Coronary artery (tissue), 2 donors: ENCODE measurements at regions not wholly inside any gene's neighbourhood (a gene's known extent, or its start where the extent isn't known, plus 50 kb on each side); places are given as distances from the start of the nearest gene placed in this dataset.

Experiments
- DNase-seq: peaks from one replicate; pipeline ENCODE4 v3.0.0-alpha.2; 2017; ENCODE audit warnings: low spot score
- H3K27ac ChIP-seq, 2 donors: fragments of 200-600 bp; sonication (generic); one replicate each; pipeline ENCODE4 v1.5.1; 2016 to 2019
- H3K4me3 ChIP-seq: fragments of 200-600 bp; sonication (generic); 2 replicates; pipeline ENCODE4 v1.5.1; 2016; ENCODE audit warnings: mild to moderate bottlenecking, moderate library complexity
- TF ChIP-seq, protein P1 (sequence below): fragments of 200-600 bp; sonication (generic); IDR thresholded peaks from one replicate; pipeline ENCODE4 v1.5.1; 2019; ENCODE audit warnings: antibody characterized with exemption

DNA sequence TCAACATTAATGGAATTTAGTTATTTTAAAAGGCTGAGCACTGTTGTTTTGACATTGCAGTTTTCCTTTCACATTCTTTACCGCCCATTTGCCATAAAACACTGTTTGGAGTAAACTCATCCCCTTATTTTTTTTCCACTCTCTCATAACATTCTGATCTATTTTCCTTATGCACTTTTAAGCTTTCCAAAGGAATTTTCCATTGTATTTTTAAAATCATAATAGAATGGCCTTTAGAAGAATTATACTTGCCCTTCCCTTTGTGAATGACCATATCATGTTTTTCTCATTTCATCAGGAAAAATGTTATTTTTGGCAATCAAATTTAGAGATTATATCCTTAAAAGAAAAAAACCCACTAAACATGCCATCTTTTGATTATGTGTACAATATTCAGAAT, 1074.2 kb downstream of the STIM2 start:
- no peak overlapping the region for H3K27ac ChIP-seq
- no peak for DNase-seq
- H3K4me3 ChIP-seq: no peak overlapping the region
- TF ChIP-seq, protein P1, sequence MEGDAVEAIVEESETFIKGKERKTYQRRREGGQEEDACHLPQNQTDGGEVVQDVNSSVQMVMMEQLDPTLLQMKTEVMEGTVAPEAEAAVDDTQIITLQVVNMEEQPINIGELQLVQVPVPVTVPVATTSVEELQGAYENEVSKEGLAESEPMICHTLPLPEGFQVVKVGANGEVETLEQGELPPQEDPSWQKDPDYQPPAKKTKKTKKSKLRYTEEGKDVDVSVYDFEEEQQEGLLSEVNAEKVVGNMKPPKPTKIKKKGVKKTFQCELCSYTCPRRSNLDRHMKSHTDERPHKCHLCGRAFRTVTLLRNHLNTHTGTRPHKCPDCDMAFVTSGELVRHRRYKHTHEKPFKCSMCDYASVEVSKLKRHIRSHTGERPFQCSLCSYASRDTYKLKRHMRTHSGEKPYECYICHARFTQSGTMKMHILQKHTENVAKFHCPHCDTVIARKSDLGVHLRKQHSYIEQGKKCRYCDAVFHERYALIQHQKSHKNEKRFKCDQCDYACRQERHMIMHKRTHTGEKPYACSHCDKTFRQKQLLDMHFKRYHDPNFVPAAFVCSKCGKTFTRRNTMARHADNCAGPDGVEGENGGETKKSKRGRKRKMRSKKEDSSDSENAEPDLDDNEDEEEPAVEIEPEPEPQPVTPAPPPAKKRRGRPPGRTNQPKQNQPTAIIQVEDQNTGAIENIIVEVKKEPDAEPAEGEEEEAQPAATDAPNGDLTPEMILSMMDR: no peak

DNA sequence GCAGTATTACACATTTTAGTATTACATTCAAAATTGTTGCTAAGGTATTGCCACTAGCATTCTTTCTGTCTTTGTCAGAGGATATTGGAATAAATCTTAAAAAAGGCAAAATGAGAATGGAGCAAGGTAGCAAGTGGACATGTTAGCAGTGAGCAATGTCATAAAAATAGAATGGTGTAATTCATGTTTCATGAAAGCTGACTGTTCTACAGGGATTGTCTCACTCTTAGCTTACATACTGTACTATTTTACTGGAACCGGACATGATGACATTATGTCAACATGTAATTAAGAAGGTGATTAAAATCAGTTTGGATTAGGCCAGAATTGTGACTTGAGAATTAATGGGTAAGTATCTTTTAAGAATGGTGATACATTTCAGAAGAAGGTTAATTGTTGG, 1086.2 kb downstream of the STIM2 start:
- H3K27ac ChIP-seq: no peak overlapping the region

DNA sequence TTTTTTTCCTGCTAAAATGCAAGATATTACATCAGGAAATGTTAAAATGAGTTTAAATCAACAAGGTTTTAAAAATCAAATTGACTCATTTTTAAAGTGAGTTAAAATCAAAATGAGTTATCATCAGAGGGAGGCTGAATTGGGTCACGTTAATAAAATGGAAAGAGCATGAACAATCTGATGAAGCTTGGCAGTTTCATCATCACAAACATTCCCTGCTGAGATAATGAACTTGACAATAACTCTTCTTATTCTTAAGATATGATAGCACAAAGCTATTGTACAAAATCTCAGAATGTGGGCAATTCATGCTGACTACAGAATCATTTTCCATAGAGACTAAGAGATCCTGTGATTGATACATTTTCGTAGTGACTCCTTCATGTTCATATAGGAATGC, 1086.7 kb downstream of the STIM2 start:
- DNase-seq: no peak
- Histone ChIP-seq H3K27ac (no peak overlapping the region), H3K4me3 (no peak overlapping the region)
- TF ChIP-seq, protein P1: no peak

More for the DNA sequence above, 1086.2 kb downstream of the STIM2 start:
- H3K4me3 ChIP-seq: no peak overlapping the region
- TF ChIP-seq, protein P1: no peak
- no peak for DNase-seq

DNA sequence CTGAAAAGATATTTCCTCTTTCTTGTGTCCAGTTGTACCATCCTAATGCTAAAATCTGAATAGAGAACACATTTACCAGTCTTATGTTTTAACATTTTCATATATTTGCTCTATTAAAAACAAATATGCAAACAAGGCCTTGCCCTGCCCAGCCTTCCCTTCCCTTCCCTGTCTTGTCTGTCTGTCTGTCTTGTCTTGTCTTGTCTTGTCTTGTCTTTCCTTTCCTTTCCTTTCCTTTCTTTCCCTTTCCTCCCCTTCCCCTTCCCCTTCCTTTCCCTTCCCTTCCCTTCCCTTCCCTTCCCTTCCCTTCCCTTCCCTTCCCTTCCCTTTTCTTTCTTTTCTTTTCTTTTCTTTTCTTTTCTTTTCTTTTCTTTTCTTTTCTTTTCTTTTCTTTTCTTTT, 1103.5 kb downstream of the STIM2 start:
- no peak overlapping the region for H3K4me3 ChIP-seq
- TF ChIP-seq, protein P1: no peak
- no peak overlapping the region for H3K27ac ChIP-seq
- DNase-seq: no peak

DNA sequence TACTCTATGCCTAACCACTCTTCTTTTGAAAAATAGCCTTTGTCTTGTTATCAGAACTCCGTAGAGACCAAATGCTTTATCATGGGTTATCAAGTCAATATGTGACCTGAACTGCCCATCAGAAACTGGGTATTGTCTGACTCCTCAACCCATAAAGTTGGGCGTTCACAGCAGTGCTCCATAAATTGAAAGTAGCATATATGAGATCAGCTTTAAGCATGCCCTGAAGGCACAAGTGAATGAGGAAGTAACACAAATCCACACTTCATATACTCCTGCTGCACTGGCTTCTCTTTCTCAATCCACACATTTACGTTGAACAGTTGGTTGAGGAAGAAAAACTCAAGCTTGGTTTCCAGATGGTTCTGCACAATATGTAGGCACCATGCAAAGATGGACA, 1106.0 kb downstream of the STIM2 start:
- DNase-seq: no peak
- TF ChIP-seq, protein P1: no peak
- Histone ChIP-seq H3K27ac (no peak overlapping the region), H3K4me3 (no peak overlapping the region)

DNA sequence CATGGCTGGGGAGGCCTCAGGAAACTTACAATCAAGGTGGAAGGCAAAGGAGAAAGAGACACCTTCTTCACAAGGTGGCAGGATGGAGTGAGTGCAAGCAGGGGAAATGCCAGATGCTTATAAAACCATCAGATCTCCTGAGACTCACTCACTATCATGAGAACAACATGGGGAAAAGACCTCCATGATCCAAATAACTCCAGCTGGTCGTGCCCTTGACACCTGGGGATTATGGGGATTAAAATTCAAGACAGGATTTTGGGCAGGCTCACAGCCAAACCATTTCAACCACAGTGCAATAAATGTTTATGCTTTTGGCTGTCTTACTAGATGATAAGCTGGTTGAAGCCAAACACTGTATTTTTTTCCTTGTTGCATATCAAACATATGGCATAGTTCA, 1112.4 kb downstream of the STIM2 start:
- no peak overlapping the region for H3K4me3 ChIP-seq
- TF ChIP-seq, protein P1: no peak
- no peak for DNase-seq
- H3K27ac ChIP-seq: no peak overlapping the region

DNA sequence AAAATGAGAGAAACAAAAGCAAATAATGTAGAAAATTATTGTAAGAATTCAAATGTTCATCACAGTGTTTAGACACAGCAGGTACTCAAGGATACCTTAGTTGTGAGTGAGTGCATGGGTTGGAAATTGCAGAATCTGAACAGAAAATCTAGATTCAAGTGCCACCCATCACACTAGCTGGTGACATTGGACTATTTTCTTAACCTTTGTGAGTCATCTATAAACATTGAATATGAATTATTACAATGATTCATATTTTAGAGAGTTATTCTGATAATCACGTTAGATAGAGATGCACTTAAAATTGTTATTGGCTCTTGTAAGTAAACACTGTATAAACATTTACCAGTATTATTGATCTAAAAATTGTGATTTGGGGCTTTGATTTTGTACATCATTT, 1113.1 kb downstream of the STIM2 start:
- Histone ChIP-seq H3K4me3 (no peak overlapping the region), H3K27ac (no peak overlapping the region)
- TF ChIP-seq, protein P1: no peak
- no peak for DNase-seq
